ENCODE measurements at regions not wholly inside any gene's neighbourhood (a gene's known extent, or its start where the extent isn't known, plus 50 kb on each side); places are given as distances from the start of the nearest gene placed in this dataset.
A peak's percentile ranks its signal among the peaks of the same experiment; 100 is the strongest.

- no peaks in the 10 kb centered on the region for H3K36me3 ChIP-seq
- H3K27me3 ChIP-seq (replicated peaks in 1 of 7): peaks cover 0 to 39% (median 0%) of the 10 kb centered on the region in 7 donors
- DNase-seq: no peak
- H3K9me3 ChIP-seq: no peaks in the 10 kb centered on the region
- H3K4me1 ChIP-seq: peaks cover 0 to 11% (median 0%) of the 10 kb centered on the region in 6 donors
- no peak overlapping the region for H3K4me3 ChIP-seq
- no peak overlapping the region for H3K27ac ChIP-seq
- WGBS, 5 donors: 75 to 85% (median 83%) methylated on average over 3 to 4 of the region's 4 CpGs
- TF ChIP-seq POLR2AphosphoS5 (IDR thresholded peaks at IDR 0.05) (no peak), CTCF (IDR thresholded peaks at IDR 0.05 in 8 of 11, conservative IDR thresholded peaks at IDR 0.05 in 3 of 11) (no peak), POLR2A (IDR thresholded peaks at IDR 0.05) (no peak)
- intact Hi-C loops (cut with DNase I; ENCODE audit: low total_unique reads): no loop called here
Observed at GRCh38 chr1:29803486-29803885, 567.2 kb downstream of the PTPRU start.

GRCh38 chr1:29802181-29803068, 566.1 kb downstream of the PTPRU start:
- Histone ChIP-seq H3K4me3 (no peak overlapping the region), H3K36me3 (no peaks in the 10 kb centered on the region), H3K9me3 (no peaks in the 10 kb centered on the region), H3K27me3 (replicated peaks in 1 of 7) (peaks cover 0 to 39% (median 0%) of the 10 kb centered on the region in 7 donors), H3K4me1 (peaks cover 0 to 11% (median 0%) of the 10 kb centered on the region in 6 donors), H3K27ac (no peak overlapping the region)
- intact Hi-C loops (cut with DNase I; ENCODE audit: low total_unique reads): no loop called here
- peak; percentile 39 for DNase-seq
- TF ChIP-seq POLR2AphosphoS5 (IDR thresholded peaks at IDR 0.05) (no peak), POLR2A (IDR thresholded peaks at IDR 0.05) (no peak), CTCF (IDR thresholded peaks at IDR 0.05 in 8 of 11, conservative IDR thresholded peaks at IDR 0.05 in 3 of 11) (no peak)
- WGBS, 5 donors: 59 to 73% (median 68%) methylated on average over 21 of the region's 21 CpGs

GRCh38 chr1:29801561-29801973, 565.2 kb downstream of the PTPRU start:
- intact Hi-C loops (cut with DNase I; ENCODE audit: low total_unique reads): no loop called here
- Histone ChIP-seq H3K9me3 (peaks cover 0 to 7% (median 4%) of the 10 kb centered on the region in 8 donors), H3K4me1 (peaks cover 0 to 11% (median 0%) of the 10 kb centered on the region in 6 donors), H3K27me3 (replicated peaks in 1 of 7) (peaks cover 0 to 39% (median 0%) of the 10 kb centered on the region in 7 donors), H3K36me3 (no peaks in the 10 kb centered on the region), H3K27ac (no peak overlapping the region), H3K4me3 (no peak overlapping the region)
- DNase-seq: peak; percentile 46
- WGBS, 5 donors: 39 to 69% (median 48%) methylated on average over 5 to 8 of the region's 8 CpGs
- no peak for TF ChIP-seq POLR2A (IDR thresholded peaks at IDR 0.05)
- TF ChIP-seq POLR2AphosphoS5 (IDR thresholded peaks at IDR 0.05): no peak
- TF ChIP-seq CTCF (IDR thresholded peaks at IDR 0.05 in 8 of 11, conservative IDR thresholded peaks at IDR 0.05 in 3 of 11): no peak

GRCh38 chr1:29801003-29801402, 564.7 kb downstream of the PTPRU start:
- Histone ChIP-seq H3K4me1 (peaks cover 0 to 11% (median 0%) of the 10 kb centered on the region in 6 donors), H3K36me3 (no peaks in the 10 kb centered on the region), H3K9me3 (peaks cover 0 to 13% (median 9%) of the 10 kb centered on the region in 8 donors), H3K4me3 (no peak overlapping the region), H3K27me3 (replicated peaks in 1 of 7) (peaks cover 0 to 39% (median 0%) of the 10 kb centered on the region in 7 donors), H3K27ac (no peak overlapping the region)
- intact Hi-C loops (cut with DNase I; ENCODE audit: low total_unique reads): no loop called here
- 72 to 82% (median 75%) methylated on average over 4 of the region's 4 CpGs for WGBS, 5 donors
- TF ChIP-seq CTCF (IDR thresholded peaks at IDR 0.05 in 8 of 11, conservative IDR thresholded peaks at IDR 0.05 in 3 of 11): no peak
- no peak for TF ChIP-seq POLR2AphosphoS5 (IDR thresholded peaks at IDR 0.05)
- no peak for TF ChIP-seq POLR2A (IDR thresholded peaks at IDR 0.05)
- DNase-seq: no peak

Measured in spleen (tissue), 11 donors.